VCaP (cell line): ENCODE measurements at regions not wholly inside any gene's neighbourhood (a gene's known extent, or its start where the extent isn't known, plus 50 kb on each side); places are given as distances from the start of the nearest gene placed in this dataset.

Experiments
- H3K27ac ChIP-seq: fragments of 450-650 bp; 2 replicates; pipeline ENCODE4 v1.5.1; 2017
- CTCF ChIP-seq: fragments of 450-650 bp; conservative IDR thresholded peaks from 2 replicates; pipeline ENCODE4 v1.5.1; 2017; ENCODE audit warnings: mild to moderate bottlenecking, moderate library complexity

GRCh38 chr4:125958519-125958918 is 643.8 kb downstream of the FAT4 start:
- no peak overlapping the region for H3K27ac ChIP-seq

GRCh38 chr4:125961626-125962025 is 646.9 kb downstream of the FAT4 start:
- no peak overlapping the region for H3K27ac ChIP-seq
- no peak for TF ChIP-seq CTCF

More at GRCh38 chr4:125958519-125958918, 643.8 kb downstream of the FAT4 start:
- TF ChIP-seq CTCF, result no peak

GRCh38 chr4:125975861-125976397 is 661.2 kb downstream of the FAT4 start:
- TF ChIP-seq CTCF, result no peak
- H3K27ac ChIP-seq, result no peak overlapping the region

GRCh38 chr4:125979950-125980349 is 665.2 kb downstream of the FAT4 start:
- no peak for TF ChIP-seq CTCF

GRCh38 chr4:125983168-125983567 is 668.4 kb downstream of the FAT4 start:
- no peak for TF ChIP-seq CTCF
- H3K27ac ChIP-seq, result no peak overlapping the region

More at GRCh38 chr4:125979950-125980349, 665.2 kb downstream of the FAT4 start:
- H3K27ac ChIP-seq, result no peak overlapping the region

- TF ChIP-seq CTCF, result no peak
- H3K27ac ChIP-seq, result no peak overlapping the region
Measured at GRCh38 chr4:125985856-125986255, 671.1 kb downstream of the FAT4 start.

GRCh38 chr4:125986307-125986706 is 671.6 kb downstream of the FAT4 start:
- no peak for TF ChIP-seq CTCF
- no peak overlapping the region for H3K27ac ChIP-seq
